ENCODE measurements at regions not wholly inside any gene's neighbourhood (a gene's known extent, or its start where the extent isn't known, plus 50 kb on each side); places are given as distances from the start of the nearest gene placed in this dataset.

DNA sequence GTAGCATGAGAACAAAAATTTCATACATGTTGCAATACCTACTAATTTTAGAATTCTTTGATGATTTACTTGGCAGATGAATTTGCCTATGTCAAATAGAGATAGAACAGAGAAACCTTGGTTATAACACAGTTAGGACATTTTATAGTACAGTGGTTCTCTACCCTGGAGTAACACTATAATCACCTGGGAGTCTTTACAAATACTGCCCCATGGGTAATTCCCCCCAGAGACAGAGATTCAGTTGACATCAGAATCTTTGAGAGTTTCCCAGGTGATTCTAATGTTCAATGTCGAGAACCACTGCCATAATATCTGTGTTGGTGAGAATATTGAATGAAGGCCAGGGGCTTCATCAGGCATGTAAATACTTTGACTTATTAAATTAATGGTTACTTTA, 401.3 kb upstream of the NDST4 start:
- TF ChIP-seq CTCF (IDR thresholded peaks at IDR 0.05; ENCODE audit: poor library complexity): no peak
- TF ChIP-seq EZH2phosphoT487 (IDR thresholded peaks at IDR 0.05; ENCODE audit: low read depth, severe bottlenecking, unreplicated experiment): no peak

All from hepatocyte (in vitro differentiated cells).